SU-DHL-6 (cell line): ENCODE measurements at regions not wholly inside any gene's neighbourhood (a gene's known extent, or its start where the extent isn't known, plus 50 kb on each side); places are given as distances from the start of the nearest gene placed in this dataset.

ENCODE experiments used
- CTCF ChIP-seq: fragments of 200-600 bp; sonication (generic); IDR thresholded peaks from one replicate; pipeline ENCODE4 v1.5.1; 2017; ENCODE audit warnings: antibody characterized with exemption, mild to moderate bottlenecking, low read length, moderate library complexity; ENCODE audit not compliant: insufficient read depth, poor library complexity, severe bottlenecking
- EZH2phosphoT487 ChIP-seq: fragments of 200-600 bp; sonication (generic), shearing (Covaris generic); conservative IDR thresholded peaks from 2 replicates; pipeline ENCODE4 v1.6.1; 2018; ENCODE audit warnings: mild to moderate bottlenecking, antibody characterized with exemption, low read length, moderate library complexity, mixed read lengths

GRCh38 chr2:136393514-136393913 lies 275.6 kb upstream of the CXCR4 start:
- no peak for TF ChIP-seq CTCF
- TF ChIP-seq EZH2phosphoT487, result no peak
